C1 segment of cervical spinal cord (tissue), 14 donors: ENCODE measurements at regions not wholly inside any gene's neighbourhood (a gene's known extent, or its start where the extent isn't known, plus 50 kb on each side); places are given as distances from the start of the nearest gene placed in this dataset.
"Not testable (repeated sequence)": the region's sequence is repeated elsewhere in the genome, so short reads cannot be mapped to it uniquely, and the experiment has no call there.

ENCODE experiments used
- DNase-seq, 14 donors: peaks; one replicate each; lab custom pipeline; 2025; lab: John Stamatoyannopoulos, UW

- DNase-seq = no peak
Measured at GRCh38 chr16:63717806-63718205, 1404.1 kb downstream of the CDH11 start.

- no peak for DNase-seq
Measured at GRCh38 chr16:63714876-63715275, 1407.0 kb downstream of the CDH11 start.

GRCh38 chr16:63712725-63713124, 1409.1 kb downstream of the CDH11 start:
- DNase-seq = no peak

- no peak for DNase-seq
Measured at GRCh38 chr16:63703612-63704011, 1418.3 kb downstream of the CDH11 start.

- DNase-seq = no peak
Measured at GRCh38 chr16:63702981-63703590, 1418.8 kb downstream of the CDH11 start.

GRCh38 chr16:63697736-63698135, 1424.1 kb downstream of the CDH11 start:
- no peak for DNase-seq

- no peak for DNase-seq
Measured at GRCh38 chr16:63695347-63695746, 1426.5 kb downstream of the CDH11 start.

GRCh38 chr16:63690961-63691360, 1430.9 kb downstream of the CDH11 start:
- no peak for DNase-seq

GRCh38 chr16:63690267-63690666, 1431.6 kb downstream of the CDH11 start:
- no peak for DNase-seq

GRCh38 chr16:63689068-63689467, 1432.8 kb downstream of the CDH11 start:
- no peak for DNase-seq

GRCh38 chr16:63684149-63685101, 1437.4 kb downstream of the CDH11 start:
- no peak for DNase-seq

- no peak for DNase-seq
Measured at GRCh38 chr16:63682844-63683243, 1439.0 kb downstream of the CDH11 start.

- no peak for DNase-seq
Measured at GRCh38 chr16:63672493-63672892, 1449.4 kb downstream of the CDH11 start.

- no peak for DNase-seq
Measured at GRCh38 chr16:63663155-63663554, 1458.7 kb downstream of the CDH11 start.

- DNase-seq = no peak
Measured at GRCh38 chr16:63655846-63656245, 1466.0 kb downstream of the CDH11 start.

GRCh38 chr16:63653044-63653839, 1468.6 kb downstream of the CDH11 start:
- no peak for DNase-seq

GRCh38 chr16:63652091-63652490, 1469.8 kb downstream of the CDH11 start:
- no peak for DNase-seq

GRCh38 chr16:63650550-63650949, 1471.3 kb downstream of the CDH11 start:
- no peak for DNase-seq

GRCh38 chr16:63633706-63634445, 1488.0 kb downstream of the CDH11 start:
- DNase-seq = not testable (repeated sequence)

- DNase-seq = no peak
Measured at GRCh38 chr16:63629272-63629671, 1492.6 kb downstream of the CDH11 start.

- DNase-seq = no peak
Measured at GRCh38 chr16:63628812-63629211, 1493.1 kb downstream of the CDH11 start.
